Stomach (tissue), 8 donors: ENCODE measurements at regions not wholly inside any gene's neighbourhood (a gene's known extent, or its start where the extent isn't known, plus 50 kb on each side); places are given as distances from the start of the nearest gene placed in this dataset.

ENCODE experiments used
- DNase-seq, 2 donors: peaks; one replicate each; pipeline versions ENCODE4 v3.0.0 to v3.0.0-alpha.2; 2013 to 2019
- H3K27ac ChIP-seq, 5 donors: fragments of 200-600 bp in 4 of 5; sonication (generic) in 4 of 5; one replicate each; pipeline ENCODE4 v1.5.1; 2013 to 2019; ENCODE audit warnings: mild to moderate bottlenecking in 1 of 5, moderate library complexity in 1 of 5
- H3K27me3 ChIP-seq, 3 donors: fragments of 200-600 bp; sonication (generic); one replicate each; pipeline ENCODE4 v1.5.1; 2017 to 2019; ENCODE audit warnings: mixed run types in 1 of 3
- H3K36me3 ChIP-seq, 4 donors: fragments of 200-600 bp; sonication (generic); 1 replicate in 3 of 4; 2 replicates in 1 of 4; pipeline ENCODE4 v1.5.1; 2016 to 2019
- H3K4me1 ChIP-seq, 4 donors: fragments of 200-600 bp; sonication (generic); one replicate each; pipeline ENCODE4 v1.5.1; 2016 to 2019
- H3K4me3 ChIP-seq, 4 donors: fragments of 200-600 bp; sonication (generic) in 3 of 4; one replicate each; pipeline ENCODE4 v1.5.1; 2016 to 2019; ENCODE audit warnings: mild to moderate bottlenecking in 1 of 4
- H3K9me3 ChIP-seq, 4 donors: fragments of 200-600 bp; sonication (generic); one replicate each; pipeline ENCODE4 v1.5.1; 2016 to 2019
- CTCF ChIP-seq, 7 experiments: fragments of 450-650 bp in 4 of 7; fragments of 200-600 bp in 3 of 7; sonication (generic) in 3 of 7; IDR thresholded peaks; one replicate each; pipeline ENCODE4 v1.5.1; 2016 to 2019; ENCODE audit warnings: antibody characterized with exemption in 7 of 7, control low read depth in 2 of 7, mild to moderate bottlenecking in 1 of 7
- EP300 ChIP-seq: sonication (generic); formaldehyde crosslinking; IDR thresholded peaks from one replicate; pipeline ENCODE4 v1.6.1; 2017; ENCODE audit warnings: antibody characterized with exemption
- POLR2A ChIP-seq, 4 donors: fragments of 450-650 bp; IDR thresholded peaks; one replicate each; pipeline ENCODE4 v1.6.1; 2016; ENCODE audit warnings: antibody characterized with exemption in 4 of 4, control low read depth in 2 of 4, mild to moderate bottlenecking in 1 of 4, moderate library complexity in 1 of 4
- POLR2AphosphoS5 ChIP-seq, 3 donors: sonication (generic); formaldehyde crosslinking; IDR thresholded peaks; one replicate each; pipeline ENCODE4 v1.6.1; 2016; ENCODE audit warnings: antibody characterized with exemption in 3 of 3
- WGBS, 5 donors: extraction: QIAGEN DNeasy Blood & Tissue Kit in 3 of 5; methylation state at CpG; one replicate each; pipeline versions ENCODE4 v1.1.5 to v1.1.7; 2013 to 2018; 5-methylcytosine and 5-hydroxymethylcytosine counted together
- intact Hi-C: fragments of 100-400 bp; cut with DNase I; formaldehyde crosslinking; loops from one replicate; pipeline ENCODE4 v1.15.1; 2023; ENCODE audit warnings: low total_unique reads
- donor health status: healthy with polysubstance abuse.
- donor health status: Bipolar disorder and iron deficiency.
- donor health status: healthy.

GRCh38 chr3:78283994-78284393 lies 1244.1 kb downstream of the ROBO2 start:
- Histone ChIP-seq H3K27ac (no peak overlapping the region), H3K36me3 (no peaks in the 10 kb centered on the region), H3K27me3 (no peaks in the 10 kb centered on the region), H3K9me3 (no peaks in the 10 kb centered on the region), H3K4me3 (no peak overlapping the region), H3K4me1 (no peaks in the 10 kb centered on the region)
- 79 to 93% (median 91%) methylated on average over 2 of the region's 2 CpGs for WGBS, 5 donors
- no peak for TF ChIP-seq POLR2AphosphoS5 (IDR thresholded peaks at IDR 0.05)
- TF ChIP-seq EP300, result no peak
- TF ChIP-seq POLR2A (IDR thresholded peaks at IDR 0.05), result no peak
- TF ChIP-seq CTCF (IDR thresholded peaks at IDR 0.05), result no peak
- DNase-seq, result no peak
- intact Hi-C loops, result no loop called here

GRCh38 chr3:78285032-78285728 lies 1245.3 kb downstream of the ROBO2 start:
- TF ChIP-seq POLR2AphosphoS5 (IDR thresholded peaks at IDR 0.05) (no peak), EP300 (no peak), POLR2A (IDR thresholded peaks at IDR 0.05) (no peak)
- Histone ChIP-seq H3K36me3 (no peaks in the 10 kb centered on the region), H3K4me1 (no peaks in the 10 kb centered on the region), H3K27ac (no peak overlapping the region), H3K4me3 (no peak overlapping the region), H3K27me3 (no peaks in the 10 kb centered on the region), H3K9me3 (no peaks in the 10 kb centered on the region)
- DNase-seq, result no peak
- intact Hi-C loops, result no loop called here
- 70 to 88% (median 83%) methylated on average over 6 of the region's 6 CpGs for WGBS, 5 donors

GRCh38 chr3:78287085-78287484 lies 1247.2 kb downstream of the ROBO2 start:
- no peak for TF ChIP-seq CTCF (IDR thresholded peaks at IDR 0.05)
- no peak for TF ChIP-seq EP300
- no peak for TF ChIP-seq POLR2AphosphoS5 (IDR thresholded peaks at IDR 0.05)
- no peak for TF ChIP-seq POLR2A (IDR thresholded peaks at IDR 0.05)
- intact Hi-C loops, result no loop called here
- no peak for DNase-seq
- Histone ChIP-seq H3K36me3 (no peaks in the 10 kb centered on the region), H3K27me3 (no peaks in the 10 kb centered on the region), H3K4me3 (no peak overlapping the region), H3K9me3 (no peaks in the 10 kb centered on the region), H3K27ac (no peak overlapping the region), H3K4me1 (no peaks in the 10 kb centered on the region)

- Histone ChIP-seq H3K4me3 (no peak overlapping the region), H3K36me3 (no peaks in the 10 kb centered on the region), H3K27ac (no peak overlapping the region), H3K9me3 (no peaks in the 10 kb centered on the region), H3K4me1 (no peaks in the 10 kb centered on the region), H3K27me3 (no peaks in the 10 kb centered on the region)
- TF ChIP-seq POLR2AphosphoS5 (IDR thresholded peaks at IDR 0.05), result no peak
- TF ChIP-seq EP300, result no peak
- TF ChIP-seq POLR2A (IDR thresholded peaks at IDR 0.05), result no peak
- TF ChIP-seq CTCF (IDR thresholded peaks at IDR 0.05), result no peak
- intact Hi-C loops, result no loop called here
- DNase-seq, result no peak
- WGBS, 5 donors, result 71 to 82% (median 73%) methylated on average over 3 of the region's 3 CpGs
Observed at GRCh38 chr3:78293284-78293683, 1253.4 kb downstream of the ROBO2 start.

- Histone ChIP-seq H3K27ac (no peak overlapping the region), H3K36me3 (no peaks in the 10 kb centered on the region), H3K4me3 (no peak overlapping the region), H3K9me3 (peaks cover 0 to 7% (median 1%) of the 10 kb centered on the region in 4 donors), H3K27me3 (no peaks in the 10 kb centered on the region), H3K4me1 (no peaks in the 10 kb centered on the region)
- TF ChIP-seq CTCF (IDR thresholded peaks at IDR 0.05) (no peak), POLR2AphosphoS5 (IDR thresholded peaks at IDR 0.05) (no peak), POLR2A (IDR thresholded peaks at IDR 0.05) (no peak), EP300 (no peak)
- 51 to 84% (median 54%) methylated on average over 2 of the region's 2 CpGs for WGBS, 5 donors
- DNase-seq, result no peak
- intact Hi-C loops, result no loop called here
Observed at GRCh38 chr3:78304115-78304514, 1264.2 kb downstream of the ROBO2 start.
